NCI-H748 treated with DMSO at 0.1 percent for 48 hours (cell line): ENCODE measurements at regions not wholly inside any gene's neighbourhood (a gene's known extent, or its start where the extent isn't known, plus 50 kb on each side); places are given as distances from the start of the nearest gene placed in this dataset.

Source experiments
- DNase-seq: peaks from one replicate; lab custom pipeline; 2025; lab: John Stamatoyannopoulos, UW

- DNase-seq, result no peak
These were observed 55.2 kb upstream of the TAGAP start for GRCh38 chr6:159099961-159100360.

- DNase-seq, result no peak
These were observed 54.5 kb upstream of the TAGAP start for GRCh38 chr6:159099276-159099675.

GRCh38 chr6:159098636-159099106 lies 53.9 kb upstream of the TAGAP start:
- no peak for DNase-seq

GRCh38 chr6:159097256-159097655 lies 52.5 kb upstream of the TAGAP start:
- DNase-seq, result no peak

- no peak for DNase-seq
These were observed 50.8 kb upstream of the TAGAP start for GRCh38 chr6:159095616-159096015.

- DNase-seq, result no peak
These were observed 49.9 kb upstream of the TAGAP start for GRCh38 chr6:159094444-159095252.
